ENCODE measurements at regions not wholly inside any gene's neighbourhood (a gene's known extent, or its start where the extent isn't known, plus 50 kb on each side); places are given as distances from the start of the nearest gene placed in this dataset.

DNA sequence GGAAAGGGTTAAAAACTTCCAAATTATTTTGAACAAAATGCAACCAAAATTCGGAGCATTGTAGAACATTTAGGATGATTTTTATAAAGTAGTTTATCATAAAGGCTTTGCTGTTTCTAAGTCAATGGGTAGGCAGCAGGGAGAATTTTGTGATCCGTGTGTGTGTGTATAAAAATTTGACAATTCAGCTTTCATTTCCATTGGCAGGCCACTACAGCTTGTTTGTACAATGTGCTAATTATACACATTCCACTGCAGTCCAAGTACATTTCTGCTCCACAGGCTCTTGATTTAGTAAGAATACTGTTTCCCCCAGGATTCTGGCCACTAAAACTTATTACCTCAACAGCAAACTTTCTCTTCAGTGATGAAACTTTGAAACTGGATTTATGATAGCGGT is 71.8 kb upstream of the LTBP1 start:
- Histone ChIP-seq H3F3A (replicated peaks; ENCODE audit: insufficient read depth) (no peaks in the 10 kb centered on the region), H3K4me1 (ENCODE audit: control insufficient read depth in 1 of 2, insufficient read depth in 2 of 2, low read depth in 1 of 2, low read length in 1 of 2) (no peaks in the 10 kb centered on the region; a peak in 1 of 4 replicates), H4K20me1 (ENCODE audit: insufficient read depth) (no peaks in the 10 kb centered on the region), H3K4me2 (no peak overlapping the region), H3K9ac (no peak overlapping the region), H3K4me3 (ENCODE audit: low read depth in 2 of 2, low read length in 1 of 2) (no peak overlapping the region), H3K9me2 (no peaks in the 10 kb centered on the region), H3K27me3 (ENCODE audit: insufficient read depth) (no peaks in the 10 kb centered on the region), H3K36me3 (replicated peaks in 1 of 2; ENCODE audit: control insufficient read depth in 1 of 2, insufficient read depth in 2 of 2, low read length in 1 of 2) (no peaks in the 10 kb centered on the region), H3K79me2 (ENCODE audit: insufficient read depth) (no peaks in the 10 kb centered on the region), H3K27ac (ENCODE audit: low read depth in 2 of 2, low read length in 1 of 2) (no peak overlapping the region), H2AFZ (ENCODE audit: low read depth) (no peak overlapping the region), H3K9me3 (no peaks in the 10 kb centered on the region)
- no peak for DNase-seq
- ChIA-PET CTCF (no interaction called here), POLR2A (no interaction called here)
- 73% methylated on average over 3 of the region's 3 CpGs for WGBS (ENCODE audit: low lambda C conversion rate)
- TF ChIP-seq FOXM1 (IDR thresholded peaks at IDR 0.05; ENCODE audit: low read depth) (no peak), MEF2A (IDR thresholded peaks at IDR 0.05; ENCODE audit: borderline replicate concordance, low read depth) (no peak), GATA2 (CRISPR knock-in tag; IDR thresholded peaks at IDR 0.05) (no peak), ELF1 (IDR thresholded peaks at IDR 0.05) (no peak), USF2 (IDR thresholded peaks at IDR 0.05; ENCODE audit: borderline replicate concordance, low read depth, low read length) (no peak), NFIC (IDR thresholded peaks at IDR 0.05; ENCODE audit: borderline replicate concordance) (no peak), EP300 (IDR thresholded peaks at IDR 0.05; ENCODE audit: borderline replicate concordance in 1 of 2, low read depth in 1 of 2, low read length in 1 of 2) (no peak), TCF12 (IDR thresholded peaks at IDR 0.05) (no peak), RCOR1 (IDR thresholded peaks at IDR 0.05; ENCODE audit: low read length) (no peak), EZH2phosphoT487 (IDR thresholded peaks at IDR 0.05; ENCODE audit: borderline replicate concordance, low read depth) (no peak), NRF1 (IDR thresholded peaks at IDR 0.05; ENCODE audit: low read depth, low read length) (no peak), CTCF (IDR thresholded peaks at IDR 0.05) (no peak)
- TF ChIP-seq, protein P1, sequence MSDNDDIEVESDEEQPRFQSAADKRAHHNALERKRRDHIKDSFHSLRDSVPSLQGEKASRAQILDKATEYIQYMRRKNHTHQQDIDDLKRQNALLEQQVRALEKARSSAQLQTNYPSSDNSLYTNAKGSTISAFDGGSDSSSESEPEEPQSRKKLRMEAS (IDR thresholded peaks at IDR 0.05; ENCODE audit: low read depth), result no peak

DNA sequence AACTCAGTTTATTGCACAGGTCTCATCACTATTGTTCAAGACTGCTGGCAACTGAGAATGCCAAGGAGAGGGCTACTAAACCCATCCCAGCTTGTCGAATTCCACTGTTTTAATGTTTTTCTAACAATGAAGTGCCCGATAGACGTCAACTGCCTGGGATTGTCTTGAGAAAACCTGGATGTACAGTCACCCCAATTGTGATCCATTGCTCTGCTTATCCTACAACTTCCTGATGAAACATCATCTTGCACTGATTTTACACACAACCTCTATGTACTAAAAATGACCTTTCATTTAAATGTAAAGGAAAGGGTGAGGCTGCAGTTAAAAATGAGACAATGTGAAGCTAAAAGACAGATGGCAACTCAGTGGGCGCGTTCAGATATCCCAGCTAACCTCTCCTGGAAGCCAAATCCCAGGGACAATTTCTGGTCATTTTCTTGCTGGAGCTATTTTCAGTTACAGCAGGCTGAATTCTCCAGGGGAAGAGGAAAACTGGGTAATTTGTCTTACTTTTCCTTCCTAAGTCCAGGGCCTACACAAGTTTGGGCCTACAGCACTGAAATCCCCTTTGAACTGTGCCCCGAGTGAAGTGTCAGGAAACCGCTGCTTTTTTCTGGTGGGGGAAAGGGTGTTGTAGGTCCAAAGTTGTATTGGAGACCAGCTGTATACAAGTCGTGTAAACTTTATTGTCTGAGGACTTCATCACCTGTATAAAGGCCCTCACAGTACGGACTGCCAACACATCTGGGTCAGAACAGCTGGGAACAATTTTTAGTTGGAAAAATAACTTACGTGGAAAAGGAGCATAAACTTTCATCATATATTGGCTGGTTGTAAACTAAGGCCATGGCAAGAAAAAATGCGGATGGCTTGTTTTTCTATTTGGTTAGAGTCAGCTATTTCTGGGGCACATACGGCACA is 68.9 kb upstream of the LTBP1 start:
- H3K79me2 ChIP-seq (ENCODE audit: insufficient read depth), result no peaks in the 10 kb centered on the region
- H3K27ac ChIP-seq (ENCODE audit: low read depth in 2 of 2, low read length in 1 of 2), result no peak overlapping the region
- H3K9me3 ChIP-seq, result no peaks in the 10 kb centered on the region
- ChIA-PET POLR2A (no interaction called here), CTCF (interaction anchor here (0.6 to 1.3 kb wide), 3 partner anchors 8 to 17 kb away, joined by 3 read pairs; no protein-coding TSS in a partner anchor)
- no peaks in the 10 kb centered on the region for H3K9me2 ChIP-seq
- H3K36me3 ChIP-seq (replicated peaks in 1 of 2; ENCODE audit: control insufficient read depth in 1 of 2, insufficient read depth in 2 of 2, low read length in 1 of 2), result no peaks in the 10 kb centered on the region
- H4K20me1 ChIP-seq (ENCODE audit: insufficient read depth), result no peaks in the 10 kb centered on the region
- H3K27me3 ChIP-seq (ENCODE audit: insufficient read depth), result no peaks in the 10 kb centered on the region
- H3K4me1 ChIP-seq (ENCODE audit: control insufficient read depth in 1 of 2, insufficient read depth in 2 of 2, low read depth in 1 of 2, low read length in 1 of 2), result no peaks in the 10 kb centered on the region; a peak in 1 of 4 replicates
- DNase-seq, result no peak
- WGBS (ENCODE audit: low lambda C conversion rate), result 85% methylated on average over 12 of the region's 12 CpGs
- no peak overlapping the region for H3K9ac ChIP-seq
- H3F3A ChIP-seq (replicated peaks; ENCODE audit: insufficient read depth), result no peaks in the 10 kb centered on the region
- no peak overlapping the region for H3K4me3 ChIP-seq (ENCODE audit: low read depth in 2 of 2, low read length in 1 of 2)
- no peak overlapping the region for H2AFZ ChIP-seq (ENCODE audit: low read depth)
- H3K4me2 ChIP-seq, result no peak overlapping the region
- no peak for TF ChIP-seq CTCF (IDR thresholded peaks at IDR 0.05)
- no peak for TF ChIP-seq GABPA (IDR thresholded peaks at IDR 0.05; ENCODE audit: low read depth)
- TF ChIP-seq, protein P2, sequence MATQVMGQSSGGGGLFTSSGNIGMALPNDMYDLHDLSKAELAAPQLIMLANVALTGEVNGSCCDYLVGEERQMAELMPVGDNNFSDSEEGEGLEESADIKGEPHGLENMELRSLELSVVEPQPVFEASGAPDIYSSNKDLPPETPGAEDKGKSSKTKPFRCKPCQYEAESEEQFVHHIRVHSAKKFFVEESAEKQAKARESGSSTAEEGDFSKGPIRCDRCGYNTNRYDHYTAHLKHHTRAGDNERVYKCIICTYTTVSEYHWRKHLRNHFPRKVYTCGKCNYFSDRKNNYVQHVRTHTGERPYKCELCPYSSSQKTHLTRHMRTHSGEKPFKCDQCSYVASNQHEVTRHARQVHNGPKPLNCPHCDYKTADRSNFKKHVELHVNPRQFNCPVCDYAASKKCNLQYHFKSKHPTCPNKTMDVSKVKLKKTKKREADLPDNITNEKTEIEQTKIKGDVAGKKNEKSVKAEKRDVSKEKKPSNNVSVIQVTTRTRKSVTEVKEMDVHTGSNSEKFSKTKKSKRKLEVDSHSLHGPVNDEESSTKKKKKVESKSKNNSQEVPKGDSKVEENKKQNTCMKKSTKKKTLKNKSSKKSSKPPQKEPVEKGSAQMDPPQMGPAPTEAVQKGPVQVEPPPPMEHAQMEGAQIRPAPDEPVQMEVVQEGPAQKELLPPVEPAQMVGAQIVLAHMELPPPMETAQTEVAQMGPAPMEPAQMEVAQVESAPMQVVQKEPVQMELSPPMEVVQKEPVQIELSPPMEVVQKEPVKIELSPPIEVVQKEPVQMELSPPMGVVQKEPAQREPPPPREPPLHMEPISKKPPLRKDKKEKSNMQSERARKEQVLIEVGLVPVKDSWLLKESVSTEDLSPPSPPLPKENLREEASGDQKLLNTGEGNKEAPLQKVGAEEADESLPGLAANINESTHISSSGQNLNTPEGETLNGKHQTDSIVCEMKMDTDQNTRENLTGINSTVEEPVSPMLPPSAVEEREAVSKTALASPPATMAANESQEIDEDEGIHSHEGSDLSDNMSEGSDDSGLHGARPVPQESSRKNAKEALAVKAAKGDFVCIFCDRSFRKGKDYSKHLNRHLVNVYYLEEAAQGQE (IDR thresholded peaks at IDR 0.05; ENCODE audit: low read depth, low read length), result no peak
- TF ChIP-seq, protein P1 (IDR thresholded peaks at IDR 0.05; ENCODE audit: low read depth), result no peak
- TF ChIP-seq NFIC (IDR thresholded peaks at IDR 0.05; ENCODE audit: borderline replicate concordance), result no peak
